Spleen (tissue), 7 donors: ENCODE measurements at regions not wholly inside any gene's neighbourhood (a gene's known extent, or its start where the extent isn't known, plus 50 kb on each side); places are given as distances from the start of the nearest gene placed in this dataset.

Source experiments
- POLR2A ChIP-seq, 3 donors: fragments of 450-650 bp; IDR thresholded peaks; one replicate each; pipeline ENCODE4 v1.5.1; 2017; ENCODE audit warnings: antibody characterized with exemption in 3 of 3, mild to moderate bottlenecking in 1 of 3
- POLR2AphosphoS5 ChIP-seq, 3 donors: sonication (generic); formaldehyde crosslinking; IDR thresholded peaks; one replicate each; pipeline ENCODE4 v1.5.1; 2017; ENCODE audit warnings: antibody characterized with exemption in 3 of 3
- TF ChIP-seq, protein P1 (sequence below), 11 experiments: fragments of 200-600 bp in 7 of 11; fragments of 450-650 bp in 4 of 11; sonication (generic) in 4 of 11; IDR thresholded peaks in 8 of 11; conservative IDR thresholded peaks in 3 of 11; 1 replicate in 7 of 11; 2 replicates in 4 of 11; pipeline versions ENCODE4 v1.4.0 to v1.8.0; 2016 to 2021; ENCODE audit warnings: antibody characterized with exemption in 11 of 11, inconsistent platforms in 4 of 11, mild to moderate bottlenecking in 1 of 11
- donor health status: DM: no; HTN: no; CAD: no; lungs with moderate emphysema.
- donor health status: DM: no; HTN: no; CAD: no.
- donor health status: DM: no; HTN: no; CAD: no.

DNA sequence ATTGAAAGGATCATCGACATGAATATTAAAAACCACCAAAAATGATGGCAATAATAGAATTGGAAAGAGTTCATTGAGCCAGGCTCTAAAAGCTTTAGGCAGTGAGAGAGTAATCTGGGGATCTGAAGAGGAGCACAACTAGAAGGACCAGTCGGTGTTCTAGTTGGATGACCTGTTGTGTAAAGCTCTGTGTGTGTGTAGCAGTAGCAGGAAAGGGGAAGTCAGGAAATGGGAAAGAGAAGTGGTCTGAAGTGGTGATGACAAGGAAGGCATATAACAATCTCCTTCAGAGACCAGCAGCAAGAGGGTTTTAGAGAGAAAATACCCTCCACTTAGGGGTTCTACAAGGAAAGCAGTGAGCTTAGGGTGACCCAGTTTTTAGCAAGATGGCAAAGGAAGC, 539.2 kb downstream of the HTR7 start:
- TF ChIP-seq POLR2A (IDR thresholded peaks at IDR 0.05) = no peak
- no peak for TF ChIP-seq POLR2AphosphoS5 (IDR thresholded peaks at IDR 0.05)
- TF ChIP-seq, protein P1, sequence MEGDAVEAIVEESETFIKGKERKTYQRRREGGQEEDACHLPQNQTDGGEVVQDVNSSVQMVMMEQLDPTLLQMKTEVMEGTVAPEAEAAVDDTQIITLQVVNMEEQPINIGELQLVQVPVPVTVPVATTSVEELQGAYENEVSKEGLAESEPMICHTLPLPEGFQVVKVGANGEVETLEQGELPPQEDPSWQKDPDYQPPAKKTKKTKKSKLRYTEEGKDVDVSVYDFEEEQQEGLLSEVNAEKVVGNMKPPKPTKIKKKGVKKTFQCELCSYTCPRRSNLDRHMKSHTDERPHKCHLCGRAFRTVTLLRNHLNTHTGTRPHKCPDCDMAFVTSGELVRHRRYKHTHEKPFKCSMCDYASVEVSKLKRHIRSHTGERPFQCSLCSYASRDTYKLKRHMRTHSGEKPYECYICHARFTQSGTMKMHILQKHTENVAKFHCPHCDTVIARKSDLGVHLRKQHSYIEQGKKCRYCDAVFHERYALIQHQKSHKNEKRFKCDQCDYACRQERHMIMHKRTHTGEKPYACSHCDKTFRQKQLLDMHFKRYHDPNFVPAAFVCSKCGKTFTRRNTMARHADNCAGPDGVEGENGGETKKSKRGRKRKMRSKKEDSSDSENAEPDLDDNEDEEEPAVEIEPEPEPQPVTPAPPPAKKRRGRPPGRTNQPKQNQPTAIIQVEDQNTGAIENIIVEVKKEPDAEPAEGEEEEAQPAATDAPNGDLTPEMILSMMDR (IDR thresholded peaks at IDR 0.05 in 8 of 11, conservative IDR thresholded peaks at IDR 0.05 in 3 of 11) = no peak
